Dermis microvascular lymphatic vessel endothelial cell (primary cell): ENCODE measurements at regions not wholly inside any gene's neighbourhood (a gene's known extent, or its start where the extent isn't known, plus 50 kb on each side); places are given as distances from the start of the nearest gene placed in this dataset.
"Not testable (repeated sequence)": the region's sequence is repeated elsewhere in the genome, so short reads cannot be mapped to it uniquely, and the experiment has no call there.

Experiments used
- DNase-seq, 2 donors: peaks; one replicate each; pipeline versions ENCODE4 v3.0.0 to v3.0.0-alpha.2; 2010; ENCODE audit warnings: low read depth in 2 of 2

DNA sequence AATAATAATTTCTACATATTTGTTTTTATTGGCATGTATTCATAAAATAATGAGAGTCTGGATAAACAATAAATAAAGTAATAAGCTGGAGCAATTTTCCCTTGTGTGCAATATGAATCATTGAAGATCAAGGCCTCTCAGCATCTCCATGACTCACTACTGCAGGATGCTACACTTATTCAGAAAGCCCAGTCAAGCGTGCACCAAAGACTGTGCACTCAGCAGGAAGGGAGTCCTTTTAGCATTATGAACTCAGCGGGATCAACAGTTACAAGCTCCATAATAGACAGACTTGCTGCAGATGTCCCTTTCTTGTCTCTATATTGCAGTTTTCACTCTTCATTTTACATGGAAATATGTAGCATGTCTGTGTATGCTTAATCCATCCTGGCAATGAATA is 485.3 kb downstream of the CDH9 start:
- DNase-seq, result no peak

DNA sequence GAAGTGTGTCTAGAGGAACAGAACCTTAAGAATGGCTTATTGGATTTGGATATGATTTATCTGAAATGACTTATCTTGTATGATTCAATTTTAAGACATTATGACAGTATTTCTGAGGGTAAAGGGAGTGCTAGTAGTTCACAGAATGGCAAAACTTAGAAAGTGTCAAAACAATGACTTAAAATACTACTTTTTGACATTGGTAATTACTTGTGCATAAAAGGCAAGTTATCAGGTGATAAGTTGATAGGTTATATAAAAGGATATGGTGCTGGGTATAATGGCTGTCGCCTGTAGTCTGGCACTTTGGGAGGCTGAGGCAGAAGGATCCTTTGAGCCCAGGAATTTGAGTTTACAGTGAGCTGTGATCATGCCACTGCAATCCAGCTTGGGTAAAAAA is 494.4 kb downstream of the CDH9 start:
- no peak for DNase-seq

DNA sequence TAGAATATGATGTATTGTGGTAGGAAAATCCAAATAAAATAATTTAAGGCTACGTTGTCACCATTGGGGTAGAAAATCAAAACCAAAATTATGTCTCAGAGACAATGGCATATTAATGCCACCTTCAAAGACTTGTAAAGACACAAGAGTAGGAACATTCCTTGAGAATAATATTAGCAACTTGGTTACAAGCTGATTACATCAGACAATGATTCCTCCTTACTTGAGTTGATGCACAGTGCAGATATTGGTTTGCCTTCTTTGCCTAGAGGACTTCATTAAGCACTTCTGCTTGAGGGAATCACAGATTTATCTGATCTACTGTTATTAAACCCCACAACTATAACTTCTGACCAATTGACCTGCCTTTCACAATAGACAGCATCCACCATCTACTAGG is 500.2 kb downstream of the CDH9 start:
- no peak for DNase-seq

DNA sequence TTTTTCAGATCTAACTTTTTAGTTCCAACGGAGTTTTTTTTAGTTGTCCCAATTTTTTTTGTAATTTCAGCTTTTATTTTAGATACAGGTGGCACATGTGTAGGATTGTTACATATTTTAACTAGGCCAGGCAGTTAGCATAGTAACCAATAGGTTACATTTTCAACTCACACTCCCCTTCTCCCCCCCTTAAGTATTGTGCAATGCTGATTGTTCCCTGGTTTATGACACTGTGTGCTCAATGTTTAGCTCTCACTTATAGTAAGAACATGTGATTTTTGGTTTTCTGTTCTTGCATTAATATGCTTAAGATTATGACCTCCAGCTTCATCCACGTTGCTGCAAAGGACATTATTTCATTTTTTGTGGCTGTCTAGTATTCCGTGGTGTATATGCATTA is 503.2 kb downstream of the CDH9 start:
- DNase-seq, result no peak

DNA sequence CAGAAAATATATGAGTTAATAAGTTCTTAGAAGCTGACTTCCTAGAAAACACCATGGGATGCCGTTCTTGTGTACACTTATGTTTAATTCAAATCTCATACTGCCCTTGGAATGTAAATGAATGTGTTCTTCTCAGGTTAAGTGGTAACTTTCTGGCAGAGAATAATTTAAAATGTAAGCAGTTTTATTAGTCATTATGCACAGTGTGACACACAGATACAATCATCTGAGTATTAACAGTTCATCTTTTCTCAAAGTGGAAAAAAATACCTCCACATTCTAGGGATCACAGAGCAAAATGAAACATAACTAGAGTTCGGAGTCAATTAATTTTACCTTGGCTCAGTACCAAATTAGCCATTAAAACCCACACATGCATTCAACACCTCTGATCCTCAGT is 508.1 kb downstream of the CDH9 start:
- DNase-seq, result no peak

DNA sequence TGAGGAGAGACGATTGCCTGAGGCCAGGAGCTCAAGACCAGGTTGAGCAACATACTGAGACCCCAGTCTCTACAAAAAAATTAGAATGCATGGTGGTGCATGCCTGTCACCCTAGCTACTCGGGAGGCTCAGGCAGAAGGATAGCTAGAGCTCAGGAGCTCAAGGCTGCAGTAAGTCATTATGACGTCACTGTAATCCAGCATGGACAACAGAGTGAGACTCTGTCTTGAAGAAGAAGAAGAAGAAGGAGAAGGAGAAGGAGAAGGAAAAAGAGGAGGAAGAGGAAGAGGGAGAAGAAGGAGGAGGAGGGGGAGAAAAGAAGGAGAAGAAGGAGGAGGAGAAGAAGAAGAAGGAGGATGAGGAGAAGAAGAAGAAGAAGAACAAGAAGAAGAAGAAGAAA is 519.1 kb downstream of the CDH9 start:
- no peak for DNase-seq

DNA sequence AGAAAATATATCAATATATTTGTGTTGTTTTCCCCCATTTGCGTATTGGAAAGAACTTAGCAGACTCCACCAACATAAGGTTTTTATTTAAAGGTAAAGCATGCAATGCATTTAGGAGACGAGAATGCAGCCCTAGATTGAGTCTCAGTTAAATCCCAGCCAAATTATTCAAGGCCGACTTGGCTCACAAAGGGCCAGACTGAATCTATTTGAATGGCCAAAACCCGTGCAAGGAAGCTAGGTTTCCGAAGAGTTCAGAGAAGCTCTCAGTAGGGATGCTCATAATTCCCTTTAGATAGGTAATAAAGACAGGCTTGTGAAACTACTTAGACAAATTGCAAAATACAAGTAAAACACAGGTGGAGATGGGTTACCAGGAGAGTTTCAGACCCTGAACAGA is 520.3 kb downstream of the CDH9 start:
- no peak for DNase-seq

DNA sequence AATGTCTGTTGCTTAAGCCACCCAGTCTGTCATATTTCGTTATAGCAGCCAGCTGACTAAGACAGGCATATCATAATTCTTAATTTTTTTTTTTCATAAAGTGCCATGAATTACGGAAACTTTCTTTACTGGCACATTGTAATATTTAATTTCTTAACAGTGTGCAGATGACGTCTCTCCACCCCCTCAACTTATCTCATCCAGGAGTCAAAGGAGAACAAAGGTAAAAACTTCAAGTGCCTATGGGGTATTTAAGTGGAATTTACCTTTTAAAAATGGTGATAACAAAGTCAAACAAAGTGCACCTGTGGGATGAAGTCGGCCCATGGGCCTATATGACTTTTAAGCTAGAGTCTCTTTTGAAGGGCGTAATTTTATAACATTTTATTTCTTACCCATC is 539.4 kb downstream of the CDH9 start:
- no peak for DNase-seq

DNA sequence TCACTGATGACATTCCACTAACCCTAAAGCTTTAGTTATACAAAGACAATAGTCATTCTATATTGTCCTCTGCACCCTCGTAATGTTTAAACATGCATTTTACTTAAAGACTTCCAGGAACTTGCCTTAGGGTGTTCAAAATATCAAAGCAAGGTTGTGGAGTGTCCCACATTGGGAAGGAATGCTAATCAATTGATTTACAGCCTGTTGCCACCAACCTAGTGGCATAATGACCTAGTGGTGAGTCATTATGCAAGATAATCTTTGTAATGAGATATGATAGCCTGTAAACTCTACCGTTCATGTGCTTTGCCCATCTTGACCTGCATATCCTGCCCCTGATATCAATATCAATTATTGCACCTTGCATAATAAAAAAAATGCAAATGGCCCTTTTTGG is 542.9 kb downstream of the CDH9 start:
- DNase-seq, result no peak

DNA sequence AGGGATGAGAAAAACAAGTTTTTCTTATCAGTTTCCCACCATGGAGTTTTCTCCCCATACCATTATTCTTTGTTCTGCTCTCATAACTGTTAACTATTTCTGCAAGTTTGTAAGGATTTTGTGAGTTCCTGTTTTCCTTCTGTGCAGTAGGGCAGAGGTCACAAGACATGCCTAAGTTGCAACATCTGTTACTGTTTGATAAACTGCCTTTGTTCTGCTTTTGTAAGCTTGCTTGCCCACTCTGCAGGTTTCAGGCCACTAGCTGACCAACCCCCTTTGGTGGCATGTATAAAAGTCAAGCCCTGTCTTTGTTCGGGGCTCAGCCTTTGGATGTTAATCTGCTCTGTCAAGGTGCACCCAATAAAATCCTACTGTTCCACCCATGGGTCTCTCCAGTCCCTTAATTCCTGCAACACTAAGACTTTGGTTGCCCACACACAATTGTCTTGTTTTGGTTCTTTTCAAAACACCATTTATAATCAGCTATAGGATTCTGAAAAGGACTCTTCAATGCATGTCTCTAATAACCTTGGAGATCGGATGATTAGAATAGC is 545.4 kb downstream of the CDH9 start:
- no peak for DNase-seq

DNA sequence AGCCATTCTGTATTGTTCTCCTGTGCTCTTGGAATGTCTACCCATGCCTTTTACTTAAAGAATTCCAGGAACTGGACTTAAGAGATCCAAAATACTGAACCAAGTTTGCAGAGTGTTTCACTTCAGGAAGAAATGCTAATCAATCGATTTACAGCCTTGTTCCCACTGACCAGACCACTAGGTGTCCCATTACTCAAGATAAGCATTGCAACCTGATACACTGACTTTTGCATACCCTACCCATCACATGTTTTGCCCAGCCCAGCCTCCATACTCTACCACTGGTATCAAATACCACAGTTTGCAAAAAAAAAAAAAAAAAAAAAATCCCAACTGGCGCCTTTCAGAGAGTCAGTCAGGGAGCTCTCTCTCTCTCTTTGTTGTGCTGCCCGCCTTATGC is 550.8 kb downstream of the CDH9 start:
- DNase-seq, result no peak

DNA sequence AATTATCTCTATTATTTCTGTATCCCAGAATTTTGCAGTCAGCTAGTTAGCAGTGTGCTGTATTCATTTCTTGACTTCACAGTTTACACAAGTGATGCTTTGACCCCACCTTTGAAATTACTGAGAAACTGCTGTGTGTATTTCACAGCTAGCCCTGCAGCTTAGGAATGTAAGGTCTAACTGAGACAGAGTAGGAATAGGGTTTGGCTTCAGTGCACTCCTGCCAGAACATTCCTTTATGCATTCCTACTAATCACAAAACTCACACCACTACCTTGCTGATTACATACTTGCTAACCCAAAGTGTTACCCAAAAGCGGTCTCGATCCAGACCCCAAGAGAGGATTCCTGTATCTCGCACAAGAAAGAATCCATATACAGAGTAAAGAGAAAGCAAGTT is 551.8 kb downstream of the CDH9 start:
- no peak for DNase-seq

DNA sequence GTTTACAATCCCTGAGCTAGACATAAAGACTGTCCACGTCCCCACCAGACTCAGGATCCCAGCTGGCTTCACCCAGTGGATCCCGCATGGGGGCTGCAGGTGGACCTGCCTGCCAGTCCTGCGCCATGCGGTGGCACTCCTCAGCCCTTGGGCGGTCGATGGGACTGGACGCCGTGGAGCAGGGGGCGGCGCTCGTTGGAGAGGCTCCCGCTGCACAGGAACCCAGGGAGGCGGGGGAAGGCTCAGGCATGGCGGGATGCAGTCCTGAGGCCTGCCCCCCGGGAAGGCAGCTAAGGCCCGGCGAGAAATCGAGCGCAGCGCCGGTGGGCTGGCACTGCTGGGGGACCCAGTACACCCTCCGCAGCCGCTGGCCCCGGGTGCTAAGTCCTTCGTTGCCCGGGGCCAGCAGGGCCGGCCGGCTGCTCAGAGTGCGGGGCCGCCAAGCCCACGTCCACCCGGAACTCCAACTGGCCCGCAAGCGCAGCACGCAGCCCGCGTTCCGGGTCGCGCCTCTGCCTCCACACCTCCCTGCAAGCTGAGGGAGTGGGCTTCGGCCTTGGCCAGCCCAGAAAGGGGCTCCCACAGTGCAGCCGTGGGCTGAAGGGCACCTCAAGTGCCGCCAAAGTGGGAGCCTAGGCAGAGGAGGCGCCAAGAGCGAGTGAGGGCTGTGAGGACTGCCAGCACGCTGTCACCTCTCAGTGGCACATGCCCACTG is 553.1 kb downstream of the CDH9 start:
- DNase-seq, result not testable (repeated sequence)

DNA sequence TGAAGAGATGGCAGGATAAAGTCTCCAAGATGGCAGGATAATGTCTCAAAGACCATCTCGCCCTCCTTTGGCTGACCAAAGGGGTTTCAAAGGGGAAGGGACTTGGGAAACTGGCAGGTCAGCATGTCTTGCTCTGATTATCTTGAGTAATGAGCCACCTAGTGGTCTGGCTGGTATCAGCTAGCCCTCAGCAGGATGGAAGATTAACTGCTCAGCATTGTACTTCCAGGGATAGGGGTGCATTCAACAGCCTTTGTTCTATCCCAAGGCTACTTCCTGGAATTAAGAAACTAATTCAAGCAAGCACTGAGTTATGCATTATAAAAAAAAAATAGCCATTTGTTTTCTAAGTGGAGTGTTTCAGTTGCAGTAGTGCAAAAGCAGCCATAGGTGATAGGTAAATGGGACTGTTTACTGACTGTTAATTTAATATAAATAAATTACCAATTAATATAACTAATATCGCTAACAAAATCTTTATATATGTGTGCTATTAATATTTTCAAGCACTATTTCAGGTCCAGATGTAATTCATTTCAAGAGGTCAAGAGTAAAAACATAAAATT is 555.5 kb downstream of the CDH9 start:
- peak in 1 of 2 donors; percentile 6 for DNase-seq

DNA sequence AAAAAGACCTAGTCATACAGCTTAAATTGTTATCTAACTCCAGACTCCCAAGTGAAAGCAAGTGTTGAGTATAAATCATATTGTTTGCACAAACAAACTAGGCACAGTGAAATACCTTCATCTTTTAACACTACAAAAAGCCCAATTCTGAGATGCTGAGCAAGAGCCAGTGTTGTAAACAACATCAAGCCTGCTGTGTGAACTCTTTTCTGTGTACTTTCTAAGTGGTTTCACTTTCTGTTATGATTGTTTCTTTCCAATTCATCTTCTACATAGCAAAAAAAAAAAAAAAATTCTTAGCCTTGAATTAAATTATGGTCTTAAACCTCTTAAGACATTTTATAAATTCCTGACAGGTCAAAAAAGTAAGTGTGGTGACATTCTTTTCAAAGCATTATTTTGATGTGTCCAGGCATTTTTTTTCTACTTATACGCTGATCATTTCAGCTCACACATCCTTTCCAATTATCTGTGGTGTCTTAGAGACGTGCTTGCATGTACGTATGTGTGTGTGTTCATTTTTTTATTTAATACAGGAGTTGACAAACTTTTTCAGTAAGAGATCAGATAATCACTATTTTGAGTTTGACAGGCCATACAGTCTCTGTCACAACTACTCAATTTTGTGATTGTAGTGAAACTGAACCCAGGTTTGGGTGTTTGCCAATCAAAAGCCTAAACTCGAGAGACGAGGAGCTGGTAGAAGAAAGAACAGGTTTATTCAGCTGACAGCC is 556.1 kb downstream of the CDH9 start:
- DNase-seq, result no peak

DNA sequence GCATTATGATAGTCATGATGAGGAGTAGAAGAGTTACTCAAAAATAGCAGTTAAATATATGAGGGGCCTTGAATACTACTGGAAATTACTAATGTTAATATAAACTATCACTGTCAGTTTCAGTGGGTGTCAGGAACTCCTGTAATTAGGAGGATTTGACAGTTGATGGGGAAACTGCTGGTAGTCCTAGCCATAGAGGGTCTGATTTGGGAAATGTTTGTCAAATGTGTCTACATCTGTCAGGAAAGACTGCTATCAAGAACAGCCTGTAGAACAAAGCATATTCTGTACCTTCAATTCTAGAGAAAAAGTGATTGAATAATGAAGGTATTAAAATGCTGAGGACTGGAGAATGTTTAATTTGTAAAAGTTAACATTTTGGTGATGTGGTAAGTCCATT is 567.9 kb downstream of the CDH9 start:
- no peak for DNase-seq

DNA sequence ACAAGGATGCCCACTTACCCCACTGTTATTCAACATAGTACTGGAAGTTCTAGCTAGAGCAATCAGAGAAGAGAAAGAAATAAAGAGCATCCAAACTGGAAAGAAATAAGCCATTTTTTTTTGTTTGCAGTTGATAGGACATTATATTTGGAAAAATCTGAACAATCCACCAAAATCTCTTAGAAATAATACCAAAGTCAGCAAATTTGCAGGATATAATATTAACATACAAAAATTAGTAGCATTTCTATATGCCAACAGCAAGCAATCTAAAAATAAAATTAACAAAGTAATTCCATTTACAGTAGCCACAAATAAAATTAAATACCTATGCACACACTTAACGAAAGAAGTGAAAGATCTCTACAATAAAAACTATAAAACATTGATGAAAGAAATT is 599.3 kb downstream of the CDH9 start:
- no peak for DNase-seq

DNA sequence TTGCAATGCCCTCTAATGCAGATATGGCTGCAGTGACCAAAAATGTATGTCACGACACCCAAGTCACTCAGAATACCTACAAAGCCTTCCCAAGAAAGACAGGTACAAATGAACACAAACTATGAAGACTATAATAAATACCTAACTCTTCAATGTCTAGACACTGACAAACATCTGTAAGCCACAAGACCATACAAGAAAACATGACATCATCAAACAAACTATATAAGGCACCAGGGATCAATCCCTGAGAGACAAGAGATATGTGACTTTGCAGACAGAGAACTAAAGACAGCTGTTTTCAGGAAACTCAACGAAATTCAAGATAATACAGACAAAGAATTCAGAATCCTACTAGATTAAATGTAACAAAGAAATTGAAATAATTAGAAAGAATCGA is 603.7 kb downstream of the CDH9 start:
- no peak for DNase-seq

DNA sequence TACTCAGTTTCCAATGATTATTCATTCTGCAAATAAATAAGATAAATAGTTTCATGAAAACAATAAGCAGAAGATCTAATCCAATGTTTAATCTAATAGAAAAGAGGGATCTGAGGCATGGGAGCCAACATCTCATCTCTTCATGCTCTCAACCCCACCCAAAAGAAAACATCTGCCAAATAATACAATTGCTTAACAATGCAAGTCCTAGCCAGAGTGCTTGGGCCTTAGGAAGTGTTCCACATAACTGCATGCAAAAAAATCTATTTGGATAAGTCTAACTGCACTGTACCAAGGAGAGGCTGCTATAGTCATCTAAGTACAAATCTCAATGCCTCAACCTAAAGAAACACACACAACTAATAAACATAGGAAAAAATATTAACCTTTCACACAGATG is 606.0 kb downstream of the CDH9 start:
- no peak for DNase-seq

DNA sequence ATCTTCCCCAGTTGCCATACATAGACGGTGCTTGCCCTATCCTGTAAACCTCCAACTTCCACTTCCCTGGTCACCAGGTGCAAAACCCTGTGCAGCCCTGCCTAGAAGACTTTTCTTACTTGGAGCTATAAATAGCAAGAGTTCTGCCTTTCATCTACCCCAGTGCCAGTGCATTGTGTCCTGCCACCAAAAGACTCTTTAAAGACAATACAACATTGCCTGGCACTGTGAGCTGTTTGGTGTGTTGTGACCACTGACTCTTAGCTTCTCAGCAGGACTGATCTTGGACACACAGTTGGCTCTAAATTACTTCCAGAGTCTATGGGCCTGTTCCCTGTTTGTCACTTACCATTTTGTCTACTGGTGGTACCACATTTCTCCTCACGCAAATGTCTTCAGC is 608.1 kb downstream of the CDH9 start:
- DNase-seq, result no peak

DNA sequence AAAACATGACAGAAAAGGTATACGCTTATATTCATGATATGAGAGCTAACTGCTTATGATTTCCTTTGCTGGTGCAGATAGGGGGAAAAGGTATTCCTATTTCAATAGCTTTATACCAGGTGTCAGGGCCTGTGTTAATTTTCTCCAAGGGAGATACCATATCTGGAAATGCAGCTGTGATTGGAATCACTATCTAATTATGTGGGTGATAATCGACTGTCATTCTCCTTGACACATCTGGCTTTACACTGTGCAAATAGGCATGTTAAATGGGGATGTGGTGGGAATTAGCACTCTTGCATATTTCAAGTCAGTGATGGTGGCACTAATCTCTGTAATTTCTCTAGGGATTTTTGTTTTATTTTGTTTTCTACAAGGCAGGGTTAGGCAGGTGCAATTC is 611.1 kb downstream of the CDH9 start:
- DNase-seq, result no peak

DNA sequence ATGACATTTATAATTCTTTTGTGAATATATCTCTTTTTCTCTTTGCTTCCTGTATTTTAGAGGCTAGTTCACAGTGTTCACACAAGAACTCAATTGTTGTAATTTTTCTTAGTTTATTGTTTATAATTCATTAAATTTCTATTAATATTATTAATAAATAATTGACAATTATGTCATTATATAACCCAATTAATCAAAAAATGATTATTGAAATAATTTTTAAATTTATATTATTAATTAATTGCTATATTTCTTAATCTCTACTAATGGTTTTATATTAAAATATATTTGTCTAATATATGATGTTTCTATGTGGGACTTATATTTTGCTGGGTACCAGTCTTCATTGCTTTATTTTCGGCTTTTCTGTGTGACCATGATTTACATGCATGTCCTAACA is 618.4 kb downstream of the CDH9 start:
- no peak for DNase-seq

DNA sequence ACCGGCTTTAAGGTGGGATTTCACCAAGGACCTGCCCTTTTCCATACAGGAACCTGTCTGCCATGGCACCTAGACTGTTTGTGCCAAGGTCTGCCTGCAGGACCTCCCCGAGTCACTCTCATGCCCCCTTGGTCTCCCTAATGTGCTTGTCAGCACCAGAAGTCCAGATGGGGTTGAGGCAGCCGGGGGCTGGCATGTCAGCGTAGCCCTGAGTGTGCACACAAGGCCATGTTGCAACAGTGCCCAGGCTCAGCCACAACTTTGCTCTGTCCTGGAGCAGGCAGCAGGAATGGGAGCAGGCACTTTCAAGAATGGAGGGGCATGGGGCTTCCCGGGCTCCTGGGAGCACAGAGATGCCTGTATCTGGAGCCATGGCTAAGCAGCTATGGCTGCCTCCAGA is 621.5 kb downstream of the CDH9 start:
- DNase-seq, result no peak
